Prostate gland (tissue), 2 donors: ENCODE measurements at regions not wholly inside any gene's neighbourhood (a gene's known extent, or its start where the extent isn't known, plus 50 kb on each side); places are given as distances from the start of the nearest gene placed in this dataset.

ENCODE experiments used
- DNase-seq: peaks from one replicate; pipeline ENCODE4 v3.0.0-alpha.2; 2019; ENCODE audit warnings: low spot score
- H3K27ac ChIP-seq, 2 donors: fragments of 200-600 bp; sonication (generic); 2 replicates each; pipeline ENCODE4 v1.5.1; 2017 to 2019
- H3K27me3 ChIP-seq: fragments of 200-600 bp; sonication (generic); replicated peaks from 2 replicates; pipeline ENCODE4 v1.5.1; 2019; ENCODE audit not compliant: insufficient read depth
- H3K36me3 ChIP-seq, 2 donors: fragments of 200-600 bp; sonication (generic); 1 replicate in 1 of 2; 2 replicates in 1 of 2; pipeline versions ENCODE4 v1.5.1 to v1.8.1; 2017 to 2019
- H3K4me1 ChIP-seq: fragments of 200-600 bp; sonication (generic); replicated peaks from 2 replicates; pipeline ENCODE4 v1.5.1; 2019
- H3K4me3 ChIP-seq, 2 donors: fragments of 200-600 bp; sonication (generic); 2 replicates each; pipeline ENCODE4 v1.5.1; 2017 to 2019
- H3K9me3 ChIP-seq: fragments of 200-600 bp; sonication (generic); 2 replicates; pipeline ENCODE4 v1.5.1; 2017
- POLR2A ChIP-seq: fragments of 450-650 bp; IDR thresholded peaks from one replicate; pipeline ENCODE4 v1.6.1; 2016; ENCODE audit warnings: antibody characterized with exemption, mild to moderate bottlenecking
- POLR2AphosphoS5 ChIP-seq: sonication (generic); formaldehyde crosslinking; IDR thresholded peaks from one replicate; pipeline ENCODE4 v1.6.1; 2017; ENCODE audit warnings: antibody characterized with exemption
- WGBS: methylation state at CpG from one replicate; pipeline ENCODE4 v1.1.5; 2018; 5-methylcytosine and 5-hydroxymethylcytosine counted together
- intact Hi-C: fragments of 100-400 bp; cut with DNase I; formaldehyde crosslinking; loops from one replicate; pipeline ENCODE4 v1.14.2; 2022
- TF ChIP-seq, protein P1 (sequence below), 4 experiments: fragments of 200-600 bp in 2 of 4; fragments of 450-650 bp in 2 of 4; sonication (generic) in 2 of 4; IDR thresholded peaks; 1 replicate in 3 of 4; 2 replicates in 1 of 4; pipeline ENCODE4 v1.5.1; 2016 to 2019; ENCODE audit warnings: antibody characterized with exemption in 4 of 4, mild to moderate bottlenecking in 2 of 4, moderate library complexity in 2 of 4

DNA sequence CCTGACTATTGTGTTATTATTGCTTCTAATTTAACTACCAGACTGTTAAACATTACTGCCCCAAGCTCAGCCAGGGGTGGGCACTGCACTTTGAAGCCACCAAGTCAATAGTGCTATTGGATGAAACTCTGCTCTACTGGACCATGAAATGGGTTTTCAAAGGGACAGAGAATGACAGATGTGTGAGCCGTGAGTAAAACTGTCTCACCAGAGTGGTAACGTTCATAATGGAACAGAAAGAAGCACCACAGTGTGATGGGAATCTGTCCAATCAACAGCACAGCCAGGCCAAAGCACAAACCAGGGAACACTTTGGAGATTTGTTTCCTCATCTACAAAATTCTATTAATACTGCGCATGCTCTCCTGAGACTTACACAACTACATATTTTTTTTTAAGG, 171.8 kb upstream of the LPP start:
- Histone ChIP-seq H3K27ac (no peak overlapping the region), H3K36me3 (no peaks in the 10 kb centered on the region), H3K4me3 (no peak overlapping the region), H3K27me3 (no peaks in the 10 kb centered on the region), H3K4me1 (no peaks in the 10 kb centered on the region), H3K9me3 (no peaks in the 10 kb centered on the region)
- TF ChIP-seq, protein P1, sequence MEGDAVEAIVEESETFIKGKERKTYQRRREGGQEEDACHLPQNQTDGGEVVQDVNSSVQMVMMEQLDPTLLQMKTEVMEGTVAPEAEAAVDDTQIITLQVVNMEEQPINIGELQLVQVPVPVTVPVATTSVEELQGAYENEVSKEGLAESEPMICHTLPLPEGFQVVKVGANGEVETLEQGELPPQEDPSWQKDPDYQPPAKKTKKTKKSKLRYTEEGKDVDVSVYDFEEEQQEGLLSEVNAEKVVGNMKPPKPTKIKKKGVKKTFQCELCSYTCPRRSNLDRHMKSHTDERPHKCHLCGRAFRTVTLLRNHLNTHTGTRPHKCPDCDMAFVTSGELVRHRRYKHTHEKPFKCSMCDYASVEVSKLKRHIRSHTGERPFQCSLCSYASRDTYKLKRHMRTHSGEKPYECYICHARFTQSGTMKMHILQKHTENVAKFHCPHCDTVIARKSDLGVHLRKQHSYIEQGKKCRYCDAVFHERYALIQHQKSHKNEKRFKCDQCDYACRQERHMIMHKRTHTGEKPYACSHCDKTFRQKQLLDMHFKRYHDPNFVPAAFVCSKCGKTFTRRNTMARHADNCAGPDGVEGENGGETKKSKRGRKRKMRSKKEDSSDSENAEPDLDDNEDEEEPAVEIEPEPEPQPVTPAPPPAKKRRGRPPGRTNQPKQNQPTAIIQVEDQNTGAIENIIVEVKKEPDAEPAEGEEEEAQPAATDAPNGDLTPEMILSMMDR (IDR thresholded peaks at IDR 0.05), result no peak
- TF ChIP-seq POLR2AphosphoS5, result no peak
- no peak for TF ChIP-seq POLR2A
- DNase-seq, result no peak
- intact Hi-C loops, result no loop called here
- WGBS, result 72% methylated on average over 3 of the region's 3 CpGs

DNA sequence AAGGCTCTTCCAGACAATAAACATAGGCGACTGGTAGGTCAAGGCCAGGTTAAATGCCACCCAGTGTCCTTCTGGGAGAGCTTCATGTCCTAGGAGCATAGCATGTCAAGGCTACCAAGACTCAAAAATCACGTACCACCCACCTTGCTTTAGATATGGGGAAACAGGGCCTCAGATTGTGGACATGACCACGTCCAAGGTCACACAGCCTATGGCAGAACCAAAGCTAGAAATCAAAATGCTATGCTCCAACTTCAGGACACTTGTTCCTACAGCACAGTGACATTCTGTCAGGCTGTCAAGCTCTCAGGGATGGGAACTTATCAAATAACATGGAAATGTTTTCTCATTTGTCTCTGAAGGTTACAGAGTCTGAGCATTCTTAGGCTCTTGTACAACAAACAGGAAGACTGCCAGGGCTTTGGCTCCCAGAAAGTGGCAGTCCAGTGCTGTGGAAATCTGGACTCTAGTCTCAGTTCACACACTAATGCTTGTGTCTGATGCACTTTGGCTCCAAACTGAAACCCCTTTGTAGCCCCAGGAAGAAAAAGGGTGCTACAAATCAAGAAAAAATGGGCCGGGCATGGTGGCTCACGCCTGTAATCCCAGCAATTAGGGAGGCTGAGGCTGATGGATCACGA, 170.4 kb upstream of the LPP start:
- TF ChIP-seq, protein P1 (IDR thresholded peaks at IDR 0.05), result no peak
- TF ChIP-seq POLR2A, result no peak
- TF ChIP-seq POLR2AphosphoS5, result no peak
- Histone ChIP-seq H3K4me3 (no peak overlapping the region), H3K27me3 (no peaks in the 10 kb centered on the region), H3K4me1 (no peaks in the 10 kb centered on the region), H3K27ac (no peak overlapping the region), H3K36me3 (no peaks in the 10 kb centered on the region), H3K9me3 (no peaks in the 10 kb centered on the region)
- WGBS, result 94% methylated on average over 6 of the region's 6 CpGs
- intact Hi-C loops, result no loop called here
- DNase-seq, result no peak

DNA sequence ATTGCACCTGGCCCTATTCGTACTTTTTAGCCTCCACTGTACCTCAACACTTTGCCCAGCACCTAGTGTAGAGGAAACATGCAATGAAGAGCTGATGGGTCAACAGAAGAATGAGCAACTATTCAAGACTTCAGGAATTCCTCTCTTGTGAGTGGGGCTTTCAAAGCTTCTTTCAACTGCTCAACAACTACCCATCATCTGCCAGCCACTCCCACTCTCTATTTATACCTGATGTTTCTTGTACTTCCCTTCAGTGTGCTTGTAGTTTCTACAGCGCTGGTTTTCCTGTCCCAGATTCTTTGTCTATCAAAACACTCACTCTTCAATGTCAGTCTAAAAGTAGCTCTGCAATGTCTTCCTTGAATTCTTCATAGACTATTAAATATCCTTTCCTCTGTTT, 168.3 kb upstream of the LPP start:
- Histone ChIP-seq H3K27me3 (no peaks in the 10 kb centered on the region), H3K36me3 (no peaks in the 10 kb centered on the region), H3K4me3 (no peak overlapping the region), H3K9me3 (no peaks in the 10 kb centered on the region), H3K4me1 (no peaks in the 10 kb centered on the region), H3K27ac (no peak overlapping the region)
- 97% methylated on average over 2 of the region's 2 CpGs for WGBS
- no peak for DNase-seq
- TF ChIP-seq POLR2A, result no peak
- TF ChIP-seq, protein P1 (IDR thresholded peaks at IDR 0.05), result no peak
- TF ChIP-seq POLR2AphosphoS5, result no peak
- intact Hi-C loops, result no loop called here

DNA sequence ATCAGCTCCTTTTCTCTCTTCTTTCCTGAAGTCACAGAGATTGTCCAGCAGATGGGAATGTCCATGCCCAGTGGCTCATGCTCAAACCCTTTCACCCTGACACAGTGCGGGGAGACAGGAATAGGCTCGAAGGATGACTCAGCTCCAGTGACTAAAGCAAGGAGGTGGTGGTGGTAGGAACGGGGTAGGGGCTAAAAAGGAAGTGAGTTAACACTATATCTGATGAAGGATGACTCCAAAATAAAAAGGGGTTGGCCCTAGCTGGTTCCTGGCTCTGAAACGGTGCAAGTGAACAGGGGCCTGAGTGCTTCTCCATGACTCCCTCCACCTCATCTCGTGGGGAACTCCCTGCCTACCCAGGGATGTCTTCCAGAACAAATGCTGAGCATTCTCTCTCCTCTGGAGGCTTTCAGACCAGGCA, 167.4 kb upstream of the LPP start:
- H3K4me3 ChIP-seq, result no peak overlapping the region
- intact Hi-C loops, result no loop called here
- TF ChIP-seq POLR2A (no peak), POLR2AphosphoS5 (no peak)
- TF ChIP-seq, protein P1 (IDR thresholded peaks at IDR 0.05), result no peak
- H3K4me1 ChIP-seq, result no peaks in the 10 kb centered on the region
- H3K27me3 ChIP-seq, result no peaks in the 10 kb centered on the region
- no peaks in the 10 kb centered on the region for H3K9me3 ChIP-seq
- no peaks in the 10 kb centered on the region for H3K36me3 ChIP-seq
- no peak for DNase-seq
- WGBS, result 73% methylated on average over 5 of the region's 5 CpGs
- H3K27ac ChIP-seq, result no peak overlapping the region

DNA sequence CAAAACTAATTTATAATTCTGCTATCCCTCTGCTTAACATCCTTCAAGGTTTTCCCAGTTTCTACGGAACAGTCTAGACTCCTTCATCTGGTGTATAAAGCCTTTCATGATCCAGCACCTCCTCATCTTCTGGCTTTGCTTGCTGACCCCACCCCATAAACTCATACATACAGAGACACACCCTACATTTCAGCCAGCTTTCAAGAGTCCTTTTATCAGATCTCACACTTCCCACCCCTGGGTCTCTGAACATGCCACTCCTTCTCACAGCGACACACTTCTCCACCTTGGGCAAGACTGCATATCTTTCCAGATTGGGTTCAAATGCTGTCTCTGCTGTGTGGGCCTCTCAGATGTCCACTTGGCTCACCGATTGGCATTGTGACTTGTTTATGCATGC, 166.8 kb upstream of the LPP start:
- H3K27ac ChIP-seq, result no peak overlapping the region
- H3K4me3 ChIP-seq, result no peak overlapping the region
- DNase-seq, result no peak
- no peaks in the 10 kb centered on the region for H3K36me3 ChIP-seq
- H3K4me1 ChIP-seq, result no peaks in the 10 kb centered on the region
- no peaks in the 10 kb centered on the region for H3K27me3 ChIP-seq
- TF ChIP-seq POLR2AphosphoS5, result no peak
- TF ChIP-seq, protein P1 (IDR thresholded peaks at IDR 0.05), result no peak
- TF ChIP-seq POLR2A, result no peak
- WGBS, result 85% methylated on average over 3 of the region's 3 CpGs
- intact Hi-C loops, result no loop called here
- H3K9me3 ChIP-seq, result no peaks in the 10 kb centered on the region
